Stimulated activated CD8-positive, alpha-beta memory T cell treated with anti-CD3 and anti-CD28 coated beads, Interleukin-15, amount 100 ng/mL, for 24 hours (primary cell): ENCODE measurements at regions not wholly inside any gene's neighbourhood (a gene's known extent, or its start where the extent isn't known, plus 50 kb on each side); places are given as distances from the start of the nearest gene placed in this dataset.

Source experiments
- DNase-seq: peaks from one replicate; pipeline ENCODE4 v3.0.0-alpha.2; 2020; ENCODE audit warnings: low read depth

DNA sequence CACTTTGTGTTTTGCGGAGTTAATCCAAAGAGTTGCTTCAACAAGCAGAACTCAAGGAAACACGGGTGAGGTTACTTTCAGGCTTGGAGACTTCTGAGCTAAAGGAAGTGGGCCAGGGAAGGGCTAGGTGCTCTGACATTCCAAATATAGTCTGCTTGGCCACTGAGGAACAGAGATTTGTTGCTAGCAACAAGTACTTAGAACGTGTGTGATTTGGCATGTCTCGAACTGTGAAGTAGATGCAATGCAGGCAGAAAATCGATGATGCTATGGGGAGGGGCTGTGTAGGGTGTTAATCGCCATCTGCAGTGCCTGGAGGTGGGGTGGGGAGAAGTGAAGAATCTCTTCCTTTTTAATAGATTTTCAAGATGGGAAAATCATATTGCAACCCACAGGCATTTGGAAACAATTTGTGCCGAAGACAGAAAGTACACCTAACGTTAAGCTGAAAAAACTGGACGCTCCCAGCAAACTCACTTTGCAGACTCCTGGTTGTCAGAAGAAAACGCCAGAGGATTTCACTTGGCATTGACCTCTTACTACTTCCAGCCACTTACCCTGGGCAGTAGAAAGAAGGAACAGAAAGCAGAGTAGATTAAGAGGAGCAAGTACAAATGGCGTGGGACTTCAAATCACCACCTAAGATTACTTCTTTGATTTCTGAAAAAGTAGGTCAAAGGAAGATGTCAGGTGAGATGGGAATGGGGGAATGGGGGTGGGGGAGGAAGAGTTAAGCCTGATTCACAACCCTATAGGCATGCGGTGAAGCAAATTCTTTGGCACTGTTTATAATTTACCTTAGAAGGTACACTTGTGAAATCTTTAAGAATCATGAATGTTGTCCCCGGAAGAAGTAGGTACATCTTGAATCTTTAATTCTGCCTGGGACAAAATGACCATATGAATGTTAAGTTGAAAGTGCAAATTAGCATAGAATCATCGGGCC is 314.1 kb downstream of the CD83 start:
- no peak for DNase-seq

DNA sequence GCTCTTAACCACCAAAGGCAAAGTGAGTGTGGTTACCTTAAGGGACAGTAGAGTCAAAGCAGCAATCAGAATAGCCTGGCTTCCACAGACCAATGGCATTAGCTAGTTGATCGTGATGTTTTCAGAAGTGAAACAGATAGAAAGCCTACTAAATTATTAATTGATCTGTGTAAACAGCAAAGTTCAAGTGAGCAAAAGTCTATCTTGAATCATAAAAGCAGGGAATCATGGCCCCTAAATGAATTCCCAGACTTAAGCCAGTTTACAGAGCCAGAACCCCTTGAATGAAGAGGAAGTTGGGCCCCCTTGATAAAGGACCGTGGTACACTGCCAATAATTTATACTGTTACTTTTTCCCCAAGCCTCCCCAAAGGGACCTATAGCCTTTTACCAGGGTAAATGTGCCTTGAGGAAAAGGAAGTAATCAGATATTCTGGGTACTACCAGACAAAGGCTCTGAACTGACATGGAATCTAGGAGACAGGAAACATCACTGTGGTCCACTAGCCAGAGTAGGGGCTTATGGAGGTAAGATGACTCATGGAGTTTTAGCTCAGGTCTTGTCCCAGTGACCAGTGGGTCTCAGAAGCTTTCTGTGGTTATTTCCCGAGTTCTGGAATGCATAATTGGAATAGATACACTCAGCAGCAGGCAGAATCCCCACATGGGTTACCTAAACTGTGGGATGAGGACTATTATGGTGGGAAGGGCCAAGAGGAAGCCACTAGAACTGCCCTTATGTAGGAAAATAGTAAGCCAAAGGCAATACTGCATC is 317.5 kb downstream of the CD83 start:
- DNase-seq, result no peak

DNA sequence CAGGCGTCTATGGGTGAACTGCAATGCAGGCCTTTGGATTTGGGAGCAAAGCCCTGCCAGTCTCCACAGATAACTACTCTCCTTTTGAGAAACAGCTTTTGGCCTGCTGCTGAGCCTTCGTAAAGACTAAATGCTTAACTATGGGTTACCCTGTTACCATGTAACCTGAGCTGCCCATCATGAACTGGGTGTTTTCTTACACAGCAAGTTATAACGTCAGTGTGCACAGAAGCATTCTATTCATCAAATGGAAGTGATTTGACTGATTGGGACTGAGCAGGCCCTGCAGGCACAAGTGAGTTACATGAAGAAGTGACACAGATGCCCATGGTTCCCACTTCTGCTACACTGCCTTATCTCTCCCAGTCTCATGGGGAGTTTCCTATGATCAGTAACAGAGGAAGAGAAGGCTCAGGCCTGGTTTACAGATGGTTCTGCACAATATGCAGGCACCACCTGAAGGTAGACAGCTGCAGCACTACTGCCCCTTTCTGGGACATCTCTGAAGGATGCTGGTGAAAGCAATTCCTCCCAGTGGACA is 319.1 kb downstream of the CD83 start:
- no peak for DNase-seq

DNA sequence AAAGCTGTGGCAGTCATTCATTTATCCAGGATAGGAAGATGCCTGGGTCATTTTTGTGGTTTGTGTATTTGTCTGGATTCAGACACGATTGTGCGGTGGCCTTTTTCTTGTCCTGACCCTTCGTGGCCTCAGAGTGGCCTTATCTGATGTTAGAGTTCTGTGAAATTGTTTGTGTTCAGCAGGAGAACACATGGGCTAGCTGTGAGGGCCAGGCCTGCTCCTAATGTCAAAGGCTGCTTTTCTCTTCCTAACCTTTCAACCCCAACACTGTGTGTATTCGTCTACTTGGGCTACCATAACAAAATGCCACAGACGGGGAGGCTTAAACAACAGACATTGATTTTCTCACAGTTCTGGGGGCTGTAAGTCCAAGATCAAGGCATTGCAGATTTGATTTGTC is 321.8 kb downstream of the CD83 start:
- DNase-seq, result no peak

DNA sequence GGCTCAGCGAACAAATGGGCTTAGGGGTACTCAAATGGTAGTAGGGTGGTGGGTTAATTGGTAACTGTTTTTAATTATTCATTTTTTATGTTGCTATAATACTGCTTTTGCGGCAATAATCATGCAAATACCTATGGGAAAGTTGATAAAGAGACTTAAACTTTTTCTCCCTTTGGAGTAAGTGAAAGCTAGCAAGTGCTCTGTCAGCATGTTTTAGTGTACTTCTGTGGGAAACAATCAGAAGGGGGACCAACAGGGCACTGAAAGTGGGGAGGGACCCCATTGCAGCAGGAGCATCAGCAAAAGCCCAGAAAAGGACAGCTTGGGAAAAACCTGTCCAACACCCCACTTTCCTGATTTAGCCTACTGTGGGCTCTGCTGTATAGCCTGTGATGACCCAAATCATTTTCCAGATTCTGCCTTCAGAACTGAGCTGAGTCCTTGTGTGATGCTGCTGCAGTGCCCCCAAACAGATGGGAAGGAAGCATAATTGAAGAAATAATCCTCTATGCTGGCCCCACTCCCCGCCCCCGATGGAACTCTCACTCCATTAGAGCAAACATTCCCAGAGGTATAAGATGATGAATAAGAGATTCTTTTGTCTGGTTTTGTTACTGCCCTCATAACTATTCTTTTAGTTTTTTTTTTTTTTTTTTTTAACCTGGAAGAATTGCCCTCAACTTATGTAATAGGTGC is 322.8 kb downstream of the CD83 start:
- no peak for DNase-seq

DNA sequence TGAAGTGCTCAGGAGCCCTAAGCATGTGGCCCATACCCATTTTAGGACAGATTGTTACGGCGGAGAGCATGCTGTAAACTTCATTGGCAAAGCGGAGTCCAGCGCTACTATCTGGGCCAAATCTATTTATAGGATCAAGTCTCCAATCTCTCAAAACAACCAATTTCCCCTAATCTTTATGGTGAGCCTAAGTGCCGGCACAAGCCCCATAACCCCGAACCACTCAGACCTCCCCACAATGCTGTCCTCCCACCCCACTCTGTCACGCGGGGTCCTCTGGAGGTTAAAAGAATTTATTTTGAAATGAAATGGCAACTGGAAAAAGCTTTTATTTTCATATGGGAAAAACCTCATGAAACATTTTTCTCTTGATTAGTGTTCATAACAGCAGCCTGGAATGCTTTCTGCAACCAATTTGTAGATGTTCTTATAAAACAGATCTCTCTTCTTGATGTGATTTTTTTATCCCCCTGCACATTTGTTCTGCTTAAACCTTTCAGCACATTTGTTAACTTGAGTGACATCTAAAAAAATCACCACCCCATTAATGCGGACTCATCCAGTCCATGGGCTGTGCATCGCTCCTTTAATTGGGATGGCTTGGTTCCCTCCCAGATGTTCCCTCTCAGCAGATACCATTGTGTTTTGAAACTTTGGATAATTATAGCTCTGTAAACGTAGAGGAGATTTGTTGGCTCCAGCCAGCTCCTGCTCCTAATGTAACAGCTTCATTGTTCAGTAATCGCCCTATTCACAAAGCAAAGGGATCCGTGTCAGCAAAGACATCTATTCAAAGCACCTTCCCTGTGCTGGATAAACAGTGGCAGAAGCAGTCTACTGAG is 323.6 kb downstream of the CD83 start:
- DNase-seq, result no peak

DNA sequence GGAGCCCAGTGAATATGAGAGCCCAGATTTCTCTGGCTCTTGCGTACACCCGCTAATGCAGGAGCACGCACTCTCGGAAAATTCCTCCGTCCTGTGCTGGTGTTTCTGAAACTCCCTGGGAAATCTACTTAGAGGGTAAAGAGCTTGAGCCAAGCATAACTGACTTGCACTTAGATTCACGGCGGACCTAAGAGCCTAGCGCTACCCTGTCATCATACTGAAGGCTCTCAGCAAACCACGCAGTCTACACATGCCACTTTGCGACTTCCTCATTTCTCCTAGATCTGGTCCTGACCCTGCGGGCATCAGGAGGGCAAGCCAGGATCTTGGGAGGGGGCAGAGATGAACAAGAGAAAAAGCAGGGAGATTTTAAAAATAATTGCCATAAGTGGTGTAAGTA is 324.7 kb downstream of the CD83 start:
- DNase-seq, result no peak

DNA sequence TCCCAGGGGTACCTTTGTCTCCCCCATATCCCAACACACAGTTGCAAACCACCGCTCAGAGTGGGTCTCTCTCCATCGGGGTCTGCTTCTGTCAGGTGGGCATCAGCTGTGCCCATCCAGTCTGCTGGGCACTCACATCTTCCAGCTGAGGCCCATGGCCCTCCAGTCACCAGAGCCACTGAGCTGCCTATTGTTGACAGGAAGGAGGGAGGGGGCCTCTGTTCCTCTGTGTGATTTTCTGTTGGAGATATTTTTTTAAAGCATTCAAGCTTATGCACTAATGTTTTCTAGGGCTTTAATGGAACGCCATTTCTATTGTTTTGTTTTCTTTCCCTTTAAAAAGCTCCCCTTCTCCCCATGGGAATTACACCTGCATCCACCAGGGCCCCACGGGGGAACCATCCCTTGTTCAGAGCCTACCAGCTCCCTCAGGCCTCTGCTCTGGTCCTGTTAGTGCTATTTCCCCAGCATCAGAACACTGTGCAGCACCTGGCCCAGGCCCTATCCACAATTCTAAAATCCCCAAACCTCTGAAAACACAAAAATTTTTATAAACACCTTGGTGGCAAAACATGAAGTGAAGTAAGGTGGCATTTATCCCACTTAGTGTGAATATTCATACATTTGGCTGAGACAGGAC is 326.2 kb downstream of the CD83 start:
- DNase-seq, result no peak

DNA sequence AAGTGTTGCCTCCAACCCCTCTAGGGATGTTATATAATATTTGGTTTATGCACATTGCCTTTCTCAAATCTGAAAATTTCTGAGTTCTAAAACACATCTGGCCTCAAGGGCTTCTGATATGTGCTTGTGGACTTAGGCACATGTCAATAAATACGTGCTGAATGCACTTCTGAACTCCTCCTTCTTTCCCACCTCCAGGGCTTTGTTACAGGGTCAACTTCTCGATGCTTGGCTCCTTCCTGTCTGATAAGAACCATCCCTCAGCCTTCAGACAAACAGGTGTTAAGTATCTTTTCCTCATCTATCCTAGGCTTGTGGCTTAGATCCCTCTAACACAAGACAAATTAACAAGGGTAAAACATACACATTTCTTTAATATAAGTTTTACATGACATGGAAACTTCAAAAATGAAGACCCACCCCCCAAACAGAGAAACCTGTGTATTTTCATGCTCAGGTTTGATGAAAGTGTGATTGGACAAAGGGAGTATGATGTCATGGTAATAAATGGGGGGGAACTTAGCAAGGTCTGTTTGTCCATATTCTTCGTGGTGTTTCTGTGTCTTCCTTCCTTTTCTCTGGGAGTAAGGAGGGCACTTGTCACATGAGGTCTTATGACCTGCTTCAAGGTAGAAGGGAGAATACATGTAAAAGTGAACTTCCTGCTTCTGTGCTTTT is 326.9 kb downstream of the CD83 start:
- no peak for DNase-seq

DNA sequence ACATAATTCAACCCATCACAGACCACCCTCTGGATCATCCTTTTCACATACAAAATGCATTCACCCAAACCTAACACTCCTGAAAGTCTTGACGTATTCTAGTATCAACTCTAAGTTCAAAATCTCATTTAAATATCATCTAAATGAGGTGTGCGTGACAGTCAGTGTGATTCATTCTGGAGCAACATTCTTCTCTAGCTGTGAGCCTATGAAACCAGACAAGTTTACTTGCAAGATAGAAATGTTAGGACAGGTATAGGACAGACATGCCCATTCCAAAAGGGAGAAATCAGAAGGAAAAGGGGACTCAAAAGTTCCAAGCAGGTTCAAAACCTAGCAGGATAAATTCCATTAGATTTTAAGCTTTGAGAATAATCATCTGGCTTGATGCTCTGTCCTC is 329.7 kb downstream of the CD83 start:
- no peak for DNase-seq

DNA sequence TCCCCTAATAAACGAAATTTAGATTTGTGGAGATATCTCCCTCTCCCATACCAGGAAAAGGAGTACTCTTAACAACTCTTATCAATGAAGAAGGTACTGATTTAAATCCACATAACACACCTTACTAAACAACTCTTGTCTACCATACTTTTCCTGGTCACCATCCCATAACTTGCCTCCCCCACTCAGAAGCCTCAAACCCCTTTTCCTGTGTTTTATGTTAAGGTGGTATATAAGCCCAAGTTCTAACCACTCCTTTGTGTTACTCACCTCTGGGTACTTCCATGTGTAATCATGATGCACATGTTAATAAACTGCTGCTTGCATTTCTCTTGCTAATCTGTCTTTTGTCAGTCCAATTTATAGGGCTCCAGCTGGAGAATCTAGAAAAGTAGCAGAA is 330.7 kb downstream of the CD83 start:
- no peak for DNase-seq

DNA sequence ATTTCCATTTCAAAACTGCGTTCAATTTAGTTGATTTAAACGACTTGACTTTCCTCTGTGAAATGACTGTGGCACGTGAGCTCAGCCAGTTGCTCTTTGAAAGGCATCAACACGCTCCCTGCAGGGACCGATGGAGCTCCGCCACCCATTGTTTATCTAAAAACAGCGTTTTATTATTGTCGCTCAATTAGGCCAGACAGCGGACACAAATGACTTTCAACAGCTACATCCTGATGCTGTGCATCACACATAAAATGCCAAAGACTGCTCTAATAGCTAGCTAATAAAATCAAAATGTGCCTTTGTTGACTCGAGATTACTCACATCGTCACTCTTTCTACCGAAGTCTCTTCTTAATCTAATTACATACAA is 332.5 kb downstream of the CD83 start:
- DNase-seq, result no peak

DNA sequence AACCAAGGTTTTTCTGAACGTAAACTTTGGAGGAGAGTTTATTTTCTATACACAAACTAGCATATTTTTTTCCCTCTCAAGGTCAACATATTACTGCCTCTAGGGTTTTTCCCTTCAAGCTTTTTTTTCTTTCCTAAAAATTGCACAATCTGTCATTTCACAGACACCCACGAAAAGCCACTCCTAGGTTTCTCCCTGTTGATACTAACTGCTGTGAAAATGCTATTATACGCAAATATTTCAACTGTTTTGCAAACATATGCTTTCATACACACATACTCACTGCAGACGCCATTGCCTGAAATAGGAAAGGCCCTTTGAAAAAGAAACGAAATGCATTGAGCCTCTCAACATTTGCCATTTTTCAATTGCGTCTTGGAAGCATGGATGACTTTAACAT is 333.0 kb downstream of the CD83 start:
- DNase-seq, result no peak

DNA sequence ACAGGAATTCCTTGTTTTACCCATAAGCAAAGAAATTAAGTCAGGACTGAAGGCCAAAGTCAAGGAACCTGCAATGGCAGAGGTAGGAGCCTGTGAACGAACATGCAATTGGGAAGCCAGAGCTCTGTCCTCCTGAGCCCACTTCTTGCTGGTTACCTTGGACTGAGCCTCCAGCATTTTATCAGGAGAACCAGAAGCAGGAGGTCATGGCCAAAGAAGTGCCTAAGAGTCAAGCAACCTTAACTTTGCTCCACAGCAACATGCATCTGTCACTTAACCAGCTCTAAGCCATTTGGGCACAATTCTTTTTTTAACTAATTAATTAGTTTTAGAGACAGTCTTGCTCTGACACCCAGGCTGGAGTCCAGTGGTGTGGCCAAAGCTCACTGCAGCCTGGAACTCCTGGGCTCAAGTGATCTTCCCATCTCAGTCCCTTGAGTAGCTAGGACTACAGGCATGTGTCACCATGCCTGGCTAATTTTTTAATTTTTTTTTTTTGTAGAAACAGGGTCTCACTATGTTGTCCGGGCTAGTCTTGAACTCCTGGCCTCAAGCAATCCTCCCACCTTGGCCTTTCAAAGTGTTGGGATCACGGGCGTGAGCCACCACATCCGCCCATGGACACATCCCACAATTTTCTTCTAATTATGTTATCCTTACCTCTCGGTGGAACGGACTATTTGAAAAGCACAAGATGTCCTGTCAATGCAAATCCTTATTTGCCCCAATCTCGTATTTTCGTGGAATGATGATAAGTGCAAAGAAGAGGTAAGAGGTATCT is 334.2 kb downstream of the CD83 start:
- DNase-seq, result no peak

DNA sequence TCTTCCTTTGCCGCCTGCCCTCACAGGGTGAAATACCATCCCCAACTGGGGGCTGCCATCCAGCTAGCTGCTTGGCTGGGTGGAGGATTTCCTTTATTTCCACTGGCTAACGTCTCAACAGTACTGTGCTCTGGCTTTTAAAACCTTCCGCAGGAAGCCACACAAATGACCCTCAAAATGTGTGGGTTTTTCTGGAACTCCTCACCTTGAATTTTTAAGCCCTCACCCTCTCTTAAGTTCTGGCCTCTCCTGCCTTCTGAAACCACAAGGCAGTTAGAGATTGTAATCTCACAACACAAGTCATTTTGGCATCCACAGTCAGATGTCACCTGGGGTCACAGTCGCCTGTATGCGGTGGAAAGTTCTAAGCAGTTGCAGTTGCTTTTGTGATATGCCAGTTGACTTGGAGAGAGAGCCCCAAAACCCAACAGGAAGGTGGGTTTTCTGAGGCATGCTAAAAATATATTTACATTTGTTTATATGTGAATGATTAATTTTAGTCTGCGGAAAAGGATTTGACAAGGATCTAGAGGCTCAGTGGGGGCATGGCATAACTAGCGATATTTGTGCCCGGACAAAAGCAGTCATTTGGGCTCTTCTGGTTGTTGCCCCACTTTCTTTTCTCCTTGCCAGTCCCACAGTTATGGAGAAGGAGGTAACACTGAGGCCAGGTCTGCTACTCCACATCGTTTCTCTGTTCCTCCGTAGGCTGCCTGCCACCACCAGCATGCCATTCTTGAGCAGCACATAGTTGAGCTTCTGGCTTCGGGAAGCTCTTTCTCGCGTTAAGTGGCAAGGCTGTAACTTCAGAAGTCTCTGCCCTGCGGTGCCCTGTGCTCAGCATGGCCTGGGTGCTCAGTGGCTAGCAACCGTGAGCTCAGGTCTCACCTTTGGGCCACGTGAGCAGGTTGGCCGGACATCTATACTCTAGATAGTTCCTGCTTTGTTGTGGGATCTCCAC is 335.3 kb downstream of the CD83 start:
- no peak for DNase-seq

DNA sequence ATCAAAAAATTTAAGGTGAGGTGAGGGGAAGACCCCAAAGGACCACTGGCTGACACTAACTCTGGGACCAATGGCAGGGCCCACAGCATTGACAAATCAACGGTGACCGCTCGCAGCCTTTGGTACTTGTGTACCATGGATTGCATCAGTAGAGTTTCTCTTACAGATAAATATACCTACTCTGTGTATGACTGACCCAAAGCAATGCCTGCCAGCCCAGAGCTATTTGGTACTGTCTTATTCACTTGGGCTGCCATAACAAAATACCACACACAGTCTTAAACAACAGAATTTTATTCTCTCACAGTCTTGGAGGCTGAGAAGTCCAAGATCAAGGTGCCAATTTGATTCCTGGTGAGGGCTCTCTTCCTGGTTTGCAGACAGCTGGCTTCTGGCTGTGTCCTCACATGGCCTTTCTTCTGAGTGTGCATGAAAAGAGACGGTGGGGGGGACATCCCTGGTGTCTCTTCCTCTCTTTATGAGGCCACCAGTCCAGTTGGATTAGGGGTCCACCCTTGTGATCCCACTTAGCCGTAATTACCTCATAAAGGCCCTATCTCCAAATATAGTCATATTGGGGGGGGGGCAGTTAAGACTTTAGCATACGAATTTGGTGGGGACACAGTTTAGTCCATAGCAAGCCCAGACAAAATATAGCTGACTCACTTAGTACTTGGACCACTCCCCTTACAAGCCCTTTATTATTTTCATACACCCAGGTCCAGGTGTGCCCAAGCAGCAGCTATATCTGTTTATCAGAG is 336.3 kb downstream of the CD83 start:
- DNase-seq, result no peak

DNA sequence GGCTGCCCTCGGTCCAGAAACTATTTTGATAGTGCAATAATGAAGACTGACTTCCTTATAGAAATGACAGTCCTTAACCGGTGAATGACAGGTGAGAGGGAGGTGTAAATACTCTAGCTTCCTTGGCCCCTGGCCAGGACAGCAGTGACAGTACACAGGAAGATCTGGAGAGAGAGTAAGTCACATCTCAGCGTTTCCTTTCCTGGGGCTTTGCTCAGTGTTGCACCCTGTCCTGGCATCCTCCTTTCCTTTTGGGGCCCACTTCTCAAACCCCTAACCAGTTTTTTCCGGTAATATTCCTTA is 336.9 kb downstream of the CD83 start:
- DNase-seq, result no peak

DNA sequence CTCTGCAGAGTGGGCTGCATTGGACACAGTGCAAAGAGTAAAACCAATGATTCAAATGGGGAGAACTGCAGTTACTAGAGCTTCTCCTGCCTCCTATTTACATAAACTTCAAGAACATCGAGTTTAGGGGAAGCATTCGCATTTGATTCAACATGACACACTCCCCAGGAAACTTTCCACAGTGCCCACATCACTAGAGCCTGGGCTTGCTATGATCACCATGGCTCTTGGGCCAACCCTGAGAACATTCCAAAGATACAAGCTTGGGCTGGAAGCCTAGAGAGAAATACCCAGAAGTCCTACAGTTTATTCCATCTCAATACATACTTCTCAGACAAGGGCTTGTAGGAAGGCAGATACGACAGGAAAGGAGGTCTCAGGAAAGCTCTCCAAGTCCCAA is 337.9 kb downstream of the CD83 start:
- no peak for DNase-seq
